ENCODE measurements at regions not wholly inside any gene's neighbourhood (a gene's known extent, or its start where the extent isn't known, plus 50 kb on each side); places are given as distances from the start of the nearest gene placed in this dataset.

GRCh38 chr2:128492966-128493811, 174.5 kb upstream of the HS6ST1 start:
- Histone ChIP-seq H3K9me1 (ENCODE audit: control insufficient read depth, extremely low read depth, insufficient read depth, low read length) (no peaks in the 10 kb centered on the region), H3K4me2 (ENCODE audit: control insufficient read depth, extremely low read depth, insufficient read depth, low read depth, low read length) (no peak overlapping the region), H3K36me3 (ENCODE audit: control insufficient read depth in 2 of 2, extremely low read depth in 1 of 2, insufficient read depth in 2 of 2, low read length in 2 of 2) (no peaks in the 10 kb centered on the region), H3K9me3 (ENCODE audit: control insufficient read depth, low read depth, low read length) (no peaks in the 10 kb centered on the region), H4K20me1 (ENCODE audit: control insufficient read depth, extremely low read depth, insufficient read depth, low read length) (no peaks in the 10 kb centered on the region), H3K4me3 (ENCODE audit: control insufficient read depth in 2 of 3, extremely low read depth in 1 of 3, insufficient read depth in 2 of 3, low read depth in 1 of 3, low read length in 3 of 3) (no peak overlapping the region), H2AFZ (ENCODE audit: control insufficient read depth, low read length) (no peak overlapping the region), H3K9ac (ENCODE audit: control insufficient read depth, extremely low read depth, insufficient read depth, low read length) (no peak overlapping the region), H3K27ac (ENCODE audit: control insufficient read depth, insufficient read depth, low read length) (no peak overlapping the region), H3K4me1 (ENCODE audit: control insufficient read depth, extremely low read depth, insufficient read depth, low read length) (no peaks in the 10 kb centered on the region), H3K79me2 (ENCODE audit: control insufficient read depth, insufficient read depth, low read length) (no peaks in the 10 kb centered on the region), H3K27me3 (ENCODE audit: control insufficient read depth, extremely low read depth, insufficient read depth, low read length) (no peaks in the 10 kb centered on the region)
- DNase-seq (ENCODE audit: low read depth, low spot score) (no peak), FAIRE-seq (no peak)
- TF ChIP-seq EZH2 (IDR thresholded peaks at IDR 0.05; ENCODE audit: low read length) = no peak
- no peak for TF ChIP-seq CTCF (optimal IDR thresholded peaks at IDR 0.05 in 1 of 3, IDR thresholded peaks at IDR 0.05 in 1 of 3, conservative IDR thresholded peaks at IDR 0.05 in 1 of 3; ENCODE audit: extremely low read depth in 1 of 3, insufficient read depth in 2 of 3, low read length in 3 of 3)
- dilution Hi-C loops (cut with MboI; ENCODE audit: extremely low pct_ligation_motif_present, low sequenced_read_pairs) = no loop called here

GRCh38 chr2:128493880-128494279, 175.2 kb upstream of the HS6ST1 start:
- TF ChIP-seq EZH2 (IDR thresholded peaks at IDR 0.05; ENCODE audit: low read length) = no peak
- TF ChIP-seq CTCF (optimal IDR thresholded peaks at IDR 0.05 in 1 of 3, IDR thresholded peaks at IDR 0.05 in 1 of 3, conservative IDR thresholded peaks at IDR 0.05 in 1 of 3; ENCODE audit: extremely low read depth in 1 of 3, insufficient read depth in 2 of 3, low read length in 3 of 3) = no peak
- dilution Hi-C loops (cut with MboI; ENCODE audit: extremely low pct_ligation_motif_present, low sequenced_read_pairs) = no loop called here
- no peak overlapping the region for H3K27ac ChIP-seq (ENCODE audit: control insufficient read depth, insufficient read depth, low read length)
- no peaks in the 10 kb centered on the region for H3K9me3 ChIP-seq (ENCODE audit: control insufficient read depth, low read depth, low read length)
- H2AFZ ChIP-seq (ENCODE audit: control insufficient read depth, low read length) = no peak overlapping the region
- no peak overlapping the region for H3K4me3 ChIP-seq (ENCODE audit: control insufficient read depth in 2 of 3, extremely low read depth in 1 of 3, insufficient read depth in 2 of 3, low read depth in 1 of 3, low read length in 3 of 3)
- H3K36me3 ChIP-seq (ENCODE audit: control insufficient read depth in 2 of 2, extremely low read depth in 1 of 2, insufficient read depth in 2 of 2, low read length in 2 of 2) = no peaks in the 10 kb centered on the region
- H3K9ac ChIP-seq (ENCODE audit: control insufficient read depth, extremely low read depth, insufficient read depth, low read length) = no peak overlapping the region
- H3K4me2 ChIP-seq (ENCODE audit: control insufficient read depth, extremely low read depth, insufficient read depth, low read depth, low read length) = no peak overlapping the region
- no peaks in the 10 kb centered on the region for H3K27me3 ChIP-seq (ENCODE audit: control insufficient read depth, extremely low read depth, insufficient read depth, low read length)
- no peaks in the 10 kb centered on the region for H4K20me1 ChIP-seq (ENCODE audit: control insufficient read depth, extremely low read depth, insufficient read depth, low read length)
- H3K79me2 ChIP-seq (ENCODE audit: control insufficient read depth, insufficient read depth, low read length) = no peaks in the 10 kb centered on the region
- no peak for FAIRE-seq
- no peak for DNase-seq (ENCODE audit: low read depth, low spot score)
- no peaks in the 10 kb centered on the region for H3K9me1 ChIP-seq (ENCODE audit: control insufficient read depth, extremely low read depth, insufficient read depth, low read length)
- no peaks in the 10 kb centered on the region for H3K4me1 ChIP-seq (ENCODE audit: control insufficient read depth, extremely low read depth, insufficient read depth, low read length)
